Activated CD8-positive, alpha-beta T cell treated with anti-CD3 and anti-CD28 coated beads for 36 hours (primary cell): ENCODE measurements at regions not wholly inside any gene's neighbourhood (a gene's known extent, or its start where the extent isn't known, plus 50 kb on each side); places are given as distances from the start of the nearest gene placed in this dataset.
"Not testable (repeated sequence)": the region's sequence is repeated elsewhere in the genome, so short reads cannot be mapped to it uniquely, and the experiment has no call there.

Source experiments
- ATAC-seq: fragments of 200-7000 bp; cut with Tn5 transposase; one replicate; pipeline ENCODE4 v1.10.0; 2021; ENCODE audit warnings: mild to moderate bottlenecking, moderate library complexity
- CTCF ChIA-PET: fragments of 350-600 bp; sonication (Branson Sonifier 250); formaldehyde crosslinking; loops from one replicate; lab custom pipeline; 2021; ENCODE audit warnings: antibody characterized with exemption; lab: Charles Lee
- POLR2A ChIA-PET: fragments of 350-600 bp; sonication (Branson Sonifier 250); formaldehyde crosslinking; loops from one replicate; lab custom pipeline; 2021; ENCODE audit warnings: antibody characterized with exemption; lab: Charles Lee
- DNase-seq: peaks from one replicate; pipeline ENCODE4 v3.0.0-alpha.2; 2020
- H3K27ac Mint-ChIP-seq: one replicate; pipeline ENCODE4 v1.8.0; 2021; ENCODE audit warnings: mild to moderate bottlenecking, mixed read lengths
- H3K27me3 Mint-ChIP-seq: one replicate; pipeline ENCODE4 v1.8.0; 2021; ENCODE audit warnings: mixed read lengths
- H3K36me3 Mint-ChIP-seq: one replicate; pipeline ENCODE4 v1.8.0; 2021; ENCODE audit warnings: low read depth, mixed read lengths
- H3K4me1 Mint-ChIP-seq: one replicate; pipeline ENCODE4 v1.8.0; 2021; ENCODE audit warnings: low read depth, mixed read lengths
- H3K4me3 Mint-ChIP-seq: one replicate; pipeline ENCODE4 v1.8.0; 2021; ENCODE audit warnings: mild to moderate bottlenecking, moderate library complexity, mixed read lengths
- H3K9me3 Mint-ChIP-seq: one replicate; pipeline ENCODE4 v1.8.0; 2021; ENCODE audit warnings: mixed read lengths
- intact Hi-C: fragments of 100-400 bp; cut with micrococcal nuclease; formaldehyde crosslinking; loops from one replicate; pipeline ENCODE4 v1.10.0; 2022
- TF ChIP-seq, protein P1 (sequence below): fragments of 200-600 bp; IDR thresholded peaks from one replicate; pipeline ENCODE4 v1.8.0; 2022; ENCODE audit warnings: antibody characterized with exemption, mild to moderate bottlenecking

- Mint-ChIP-seq H3K27me3 (no peaks in the 10 kb centered on the region), H3K9me3 (no peaks in the 10 kb centered on the region), H3K27ac (no peak overlapping the region), H3K36me3 (no peaks in the 10 kb centered on the region), H3K4me1 (no peaks in the 10 kb centered on the region), H3K4me3 (no peak overlapping the region)
- no peak for ATAC-seq
- ChIA-PET CTCF (no interaction called here), POLR2A (no interaction called here)
- intact Hi-C loops, result no loop called here
- DNase-seq, result no peak
- TF ChIP-seq, protein P1, sequence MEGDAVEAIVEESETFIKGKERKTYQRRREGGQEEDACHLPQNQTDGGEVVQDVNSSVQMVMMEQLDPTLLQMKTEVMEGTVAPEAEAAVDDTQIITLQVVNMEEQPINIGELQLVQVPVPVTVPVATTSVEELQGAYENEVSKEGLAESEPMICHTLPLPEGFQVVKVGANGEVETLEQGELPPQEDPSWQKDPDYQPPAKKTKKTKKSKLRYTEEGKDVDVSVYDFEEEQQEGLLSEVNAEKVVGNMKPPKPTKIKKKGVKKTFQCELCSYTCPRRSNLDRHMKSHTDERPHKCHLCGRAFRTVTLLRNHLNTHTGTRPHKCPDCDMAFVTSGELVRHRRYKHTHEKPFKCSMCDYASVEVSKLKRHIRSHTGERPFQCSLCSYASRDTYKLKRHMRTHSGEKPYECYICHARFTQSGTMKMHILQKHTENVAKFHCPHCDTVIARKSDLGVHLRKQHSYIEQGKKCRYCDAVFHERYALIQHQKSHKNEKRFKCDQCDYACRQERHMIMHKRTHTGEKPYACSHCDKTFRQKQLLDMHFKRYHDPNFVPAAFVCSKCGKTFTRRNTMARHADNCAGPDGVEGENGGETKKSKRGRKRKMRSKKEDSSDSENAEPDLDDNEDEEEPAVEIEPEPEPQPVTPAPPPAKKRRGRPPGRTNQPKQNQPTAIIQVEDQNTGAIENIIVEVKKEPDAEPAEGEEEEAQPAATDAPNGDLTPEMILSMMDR, result no peak
These were observed 234.8 kb upstream of the HHIP start for GRCh38 chr4:144411119-144411518.

GRCh38 chr4:144411700-144412099 lies 234.3 kb upstream of the HHIP start:
- TF ChIP-seq, protein P1, result no peak

DNA sequence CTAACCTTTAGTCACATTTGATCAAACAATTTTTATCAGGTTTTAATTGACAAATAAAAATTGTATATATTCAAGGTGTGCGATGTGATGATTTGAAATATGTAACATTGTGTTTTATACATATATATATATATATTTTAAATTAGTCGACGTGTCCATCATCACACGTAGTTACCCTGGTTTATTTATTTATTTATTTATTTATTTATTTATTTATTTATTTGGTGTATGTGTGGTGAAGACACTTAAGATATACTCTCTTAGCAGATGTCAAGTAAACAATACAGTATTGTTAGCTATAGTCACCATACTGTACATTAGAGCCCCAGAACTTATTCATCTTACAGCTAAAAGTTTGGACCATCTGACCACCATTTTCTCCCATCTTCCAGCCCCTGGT lies 224.9 kb upstream of the HHIP start:
- no peaks in the 10 kb centered on the region for H3K4me1 Mint-ChIP-seq
- ChIA-PET POLR2A (no interaction called here), CTCF (no interaction called here)

More at GRCh38 chr4:144411700-144412099, 234.3 kb upstream of the HHIP start:
- no peaks in the 10 kb centered on the region for H3K36me3 Mint-ChIP-seq
- H3K27me3 Mint-ChIP-seq, result no peaks in the 10 kb centered on the region
- intact Hi-C loops, result no loop called here
- ChIA-PET POLR2A (no interaction called here), CTCF (no interaction called here)
- no peak overlapping the region for H3K27ac Mint-ChIP-seq
- no peaks in the 10 kb centered on the region for H3K4me1 Mint-ChIP-seq
- H3K4me3 Mint-ChIP-seq, result no peak overlapping the region
- no peak for ATAC-seq
- DNase-seq, result no peak
- no peaks in the 10 kb centered on the region for H3K9me3 Mint-ChIP-seq

DNA sequence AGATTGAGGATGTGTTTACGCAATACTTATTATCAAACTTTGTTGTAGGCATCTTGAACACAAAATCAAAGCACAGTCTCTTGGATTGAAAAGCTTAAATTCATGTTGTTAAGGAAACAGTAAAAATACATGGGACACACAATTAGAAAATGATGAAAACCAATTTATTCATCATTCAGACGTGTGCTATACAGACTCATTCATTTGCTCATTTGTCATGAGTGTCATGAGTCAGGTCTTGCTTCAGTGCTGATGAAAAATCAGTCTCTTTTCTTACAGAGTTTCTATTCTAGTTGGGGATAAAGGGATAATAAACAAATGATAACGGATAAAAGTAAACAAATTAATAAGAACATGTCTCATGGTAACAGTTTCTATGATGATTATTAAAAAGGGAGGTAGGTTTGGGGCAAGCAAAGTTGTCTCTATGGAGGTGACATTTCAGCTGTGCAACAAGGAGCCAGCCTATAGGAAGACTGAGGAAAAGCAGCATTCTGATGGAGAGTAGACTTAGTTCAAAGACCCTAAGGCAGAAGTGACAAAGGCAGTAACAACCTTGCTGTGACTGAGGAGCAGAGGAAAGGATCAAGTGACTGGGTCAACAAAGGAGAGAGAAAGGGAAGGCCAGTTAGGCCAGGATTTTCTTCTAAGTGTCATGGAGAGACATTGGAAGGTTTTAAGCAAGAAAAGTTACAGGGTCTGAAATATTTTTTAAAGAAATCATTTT lies 224.0 kb upstream of the HHIP start:
- TF ChIP-seq, protein P1, result no peak
- ChIA-PET CTCF (no interaction called here), POLR2A (no interaction called here)
- Mint-ChIP-seq H3K9me3 (no peaks in the 10 kb centered on the region), H3K27ac (no peak overlapping the region), H3K4me3 (no peak overlapping the region), H3K36me3 (no peaks in the 10 kb centered on the region), H3K4me1 (no peaks in the 10 kb centered on the region), H3K27me3 (no peaks in the 10 kb centered on the region)
- DNase-seq, result no peak
- ATAC-seq, result no peak
- intact Hi-C loops, result no loop called here

More for the DNA sequence above, 224.9 kb upstream of the HHIP start:
- intact Hi-C loops, result no loop called here
- ATAC-seq, result no peak
- TF ChIP-seq, protein P1, result no peak
- Mint-ChIP-seq H3K27me3 (no peaks in the 10 kb centered on the region), H3K36me3 (no peaks in the 10 kb centered on the region), H3K4me3 (no peak overlapping the region), H3K9me3 (no peaks in the 10 kb centered on the region), H3K27ac (no peak overlapping the region)
- DNase-seq, result no peak

GRCh38 chr4:144423930-144424329 lies 222.0 kb upstream of the HHIP start:
- Mint-ChIP-seq H3K36me3 (no peaks in the 10 kb centered on the region), H3K27ac (no peak overlapping the region), H3K9me3 (no peaks in the 10 kb centered on the region), H3K27me3 (no peaks in the 10 kb centered on the region), H3K4me1 (no peaks in the 10 kb centered on the region), H3K4me3 (no peak overlapping the region)
- CTCF ChIA-PET, result interaction anchor here (1.1 kb wide), 1 partner anchor 11 kb away, joined by 3 read pairs; no protein-coding TSS in a partner anchor
- ATAC-seq (no peak), DNase-seq (no peak)
- intact Hi-C loops, result no loop called here
- POLR2A ChIA-PET, result no interaction called here
- TF ChIP-seq, protein P1, result no peak

DNA sequence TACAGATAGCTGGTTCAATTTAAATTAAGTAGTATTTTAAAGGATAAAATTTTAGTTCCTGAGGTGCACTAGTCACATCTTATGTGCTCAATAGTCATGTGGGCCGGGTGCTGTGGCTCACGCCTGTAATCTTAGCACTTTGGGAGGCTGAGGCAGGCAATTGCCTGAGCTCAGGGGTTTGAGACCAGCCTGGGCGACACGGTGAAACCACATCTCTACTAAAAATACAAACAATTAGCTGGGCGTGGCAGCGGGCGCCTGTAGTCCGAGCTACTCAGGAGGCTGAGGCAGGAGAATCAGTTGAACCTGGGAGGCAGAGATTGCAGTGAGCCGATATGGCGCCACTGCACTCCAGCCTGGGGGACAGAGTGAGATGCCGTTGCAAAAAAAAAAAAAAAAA lies 219.9 kb upstream of the HHIP start:
- H3K4me3 Mint-ChIP-seq, H3K9me3 Mint-ChIP-seq, ATAC-seq, H3K36me3 Mint-ChIP-seq, H3K4me1 Mint-ChIP-seq, H3K27ac Mint-ChIP-seq, intact Hi-C loops, H3K27me3 Mint-ChIP-seq, POLR2A ChIA-PET, DNase-seq, CTCF ChIA-PET: not testable (repeated sequence)
